Epithelial cell of esophagus (primary cell): ENCODE measurements at regions not wholly inside any gene's neighbourhood (a gene's known extent, or its start where the extent isn't known, plus 50 kb on each side); places are given as distances from the start of the nearest gene placed in this dataset.

Experiments used
- DNase-seq: peaks from one replicate; pipeline ENCODE4 v3.0.0; 2010; ENCODE audit warnings: low read depth
- H3K4me3 ChIP-seq: 2 replicates; pipeline ENCODE4 v1.5.1; 2011; ENCODE audit warnings: mild to moderate bottlenecking, low read length, control low read depth
- CTCF ChIP-seq: IDR thresholded peaks from 2 replicates; pipeline ENCODE4 v1.5.1; 2011; ENCODE audit warnings: low read depth, mild to moderate bottlenecking, low read length, control low read depth, inconsistent platforms; ENCODE audit not compliant: insufficient read depth; ENCODE audit errors: missing control alignments

DNA sequence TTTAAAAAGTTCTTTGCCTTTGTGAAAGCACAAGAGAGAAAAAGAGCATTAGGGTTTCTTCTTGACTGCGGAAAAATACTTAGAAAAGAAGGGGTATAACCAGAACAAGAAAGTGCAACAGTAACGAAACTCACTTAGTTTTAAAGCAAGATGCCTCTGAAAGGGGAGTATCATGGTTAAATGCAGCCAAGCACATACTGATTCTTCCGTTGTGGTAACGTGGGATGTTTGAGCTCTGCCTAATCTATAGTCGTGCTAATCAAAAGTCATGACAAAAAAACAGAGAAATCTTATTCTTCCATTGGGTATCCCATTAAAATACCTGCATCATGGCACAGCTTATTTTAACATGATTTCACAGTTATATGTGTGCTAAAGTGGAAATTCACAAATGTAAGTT lies 187.8 kb upstream of the LRFN5 start:
- no peak overlapping the region for H3K4me3 ChIP-seq
- no peak for TF ChIP-seq CTCF
- no peak for DNase-seq

DNA sequence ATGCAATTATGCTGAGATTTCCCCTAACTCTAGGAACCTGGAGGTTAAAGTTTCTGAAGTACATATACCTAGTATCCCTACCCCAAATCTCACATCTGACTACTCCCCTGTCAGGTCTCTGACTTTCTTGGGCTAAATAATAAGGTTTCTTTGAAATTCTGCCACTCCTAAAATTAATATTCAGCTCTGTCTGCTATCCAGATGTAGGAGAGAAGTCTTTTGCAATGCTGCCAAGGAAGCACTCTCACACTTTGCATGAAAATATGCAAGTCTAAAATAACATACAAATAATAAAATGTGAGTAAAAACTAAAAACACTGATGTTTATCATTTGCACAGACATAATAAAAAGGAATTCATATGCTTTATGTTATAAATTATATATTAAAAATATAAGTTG lies 196.9 kb upstream of the LRFN5 start:
- DNase-seq, result no peak
- H3K4me3 ChIP-seq, result no peak overlapping the region
- TF ChIP-seq CTCF, result no peak

- H3K4me3 ChIP-seq, result no peak overlapping the region
- DNase-seq, result no peak
- no peak for TF ChIP-seq CTCF
These were observed 202.6 kb upstream of the LRFN5 start for GRCh38 chr14:41404126-41404525.

DNA sequence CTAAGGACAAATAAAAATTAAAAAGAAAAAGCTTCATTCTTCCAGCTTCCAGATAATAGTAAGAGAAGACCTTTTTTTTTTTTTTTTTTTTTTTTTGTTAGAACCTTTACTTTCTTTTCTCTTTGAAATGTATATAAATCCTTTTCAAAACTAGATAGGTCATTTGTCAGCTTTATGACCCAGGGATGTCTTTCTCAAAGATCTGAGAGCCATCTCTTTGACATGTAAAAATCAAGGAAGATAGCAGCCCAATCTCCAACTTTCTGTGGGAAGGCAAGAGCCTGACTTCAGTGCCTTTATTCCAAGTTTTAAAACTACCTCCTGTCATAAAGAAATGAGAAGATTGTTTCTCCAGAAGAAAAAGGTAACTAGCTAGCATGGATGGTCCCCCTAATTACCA lies 203.3 kb upstream of the LRFN5 start:
- TF ChIP-seq CTCF, result no peak
- DNase-seq, result no peak
- no peak overlapping the region for H3K4me3 ChIP-seq

DNA sequence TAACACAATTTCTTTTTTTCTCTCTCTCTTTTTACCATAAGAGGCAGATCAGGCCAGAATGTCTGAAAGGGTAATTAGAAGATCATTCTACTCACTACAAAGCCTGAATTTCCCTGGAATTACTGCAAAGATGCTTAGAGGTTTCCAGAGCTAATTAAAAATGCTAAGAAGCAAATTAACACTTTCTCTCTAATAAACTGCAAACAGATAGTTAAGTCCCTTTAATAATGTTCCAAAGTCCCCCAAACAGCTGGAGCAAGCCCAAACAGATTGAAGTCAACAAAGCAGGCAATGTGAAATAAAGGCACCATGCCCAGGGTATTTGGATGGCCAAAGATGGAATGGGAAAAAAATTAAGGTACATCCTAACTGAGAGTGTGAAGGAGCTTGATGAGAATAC lies 208.8 kb upstream of the LRFN5 start:
- no peak for TF ChIP-seq CTCF

GRCh38 chr14:41393512-41393911 lies 213.2 kb upstream of the LRFN5 start:
- TF ChIP-seq CTCF, result no peak
- H3K4me3 ChIP-seq, result no peak overlapping the region
- no peak for DNase-seq

More for the DNA sequence above, 208.8 kb upstream of the LRFN5 start:
- no peak for DNase-seq
- H3K4me3 ChIP-seq, result no peak overlapping the region

DNA sequence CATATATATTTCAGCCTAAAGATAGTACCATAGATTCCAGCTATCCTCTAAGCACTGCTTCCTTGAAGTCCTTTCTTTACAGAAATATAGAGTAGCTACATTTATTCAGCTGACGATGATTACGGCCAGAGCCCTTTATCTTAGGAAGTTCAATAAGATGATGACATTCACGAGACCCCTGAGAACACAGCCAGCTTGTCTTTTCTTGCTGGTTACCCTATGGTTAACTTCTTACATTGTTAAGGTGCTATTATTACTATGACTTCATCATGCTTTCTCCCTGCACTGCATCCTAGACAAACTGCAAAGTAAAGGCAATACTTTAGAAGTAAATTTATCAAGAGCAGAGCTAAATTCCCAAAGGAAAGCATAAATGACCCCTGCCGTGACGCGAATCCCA lies 214.4 kb upstream of the LRFN5 start:
- no peak for TF ChIP-seq CTCF
- DNase-seq, result no peak
- no peak overlapping the region for H3K4me3 ChIP-seq
